ENCODE measurements at regions not wholly inside any gene's neighbourhood (a gene's known extent, or its start where the extent isn't known, plus 50 kb on each side); places are given as distances from the start of the nearest gene placed in this dataset.

GRCh38 chr13:106384516-106384915 lies 150.9 kb downstream of the EFNB2 start:
- no peak for TF ChIP-seq EZH2 (IDR thresholded peaks at IDR 0.05; ENCODE audit: borderline replicate concordance, low read length)
- TF ChIP-seq CTCF (IDR thresholded peaks at IDR 0.05; ENCODE audit: low read length), result no peak
